ENCODE measurements at regions not wholly inside any gene's neighbourhood (a gene's known extent, or its start where the extent isn't known, plus 50 kb on each side); places are given as distances from the start of the nearest gene placed in this dataset.
"Not testable (repeated sequence)": the region's sequence is repeated elsewhere in the genome, so short reads cannot be mapped to it uniquely, and the experiment has no call there.

- no TSS peak for BruUV-seq (replicated peaks)
- Mint-ChIP-seq H3K4me3 (ENCODE audit: low read depth, unreplicated experiment) (no peak overlapping the region), H3K4me1 (ENCODE audit: low read depth, unreplicated experiment) (no peaks in the 10 kb centered on the region), H3K9me3 (ENCODE audit: low read depth, unreplicated experiment) (no peaks in the 10 kb centered on the region), H3K27me3 (ENCODE audit: unreplicated experiment) (peaks cover 23% of the 10 kb centered on the region), H3K36me3 (ENCODE audit: insufficient read depth, unreplicated experiment) (no peaks in the 10 kb centered on the region), H3K27ac (ENCODE audit: unreplicated experiment) (no peak overlapping the region)
- intact Hi-C loops (cut with micrococcal nuclease; ENCODE audit: unreplicated experiment), result no loop called here
- DNase-seq, result no peak
- CTCF ChIA-PET, result no interaction called here
- TF ChIP-seq CTCF (IDR thresholded peaks at IDR 0.05; ENCODE audit: unreplicated experiment), result no peak
Observed at GRCh38 chr11:126145954-126146353, 65.5 kb downstream of the RPUSD4 start.

GRCh38 chr11:126143491-126143890, 68.0 kb downstream of the RPUSD4 start:
- H3K4me1 Mint-ChIP-seq (ENCODE audit: low read depth, unreplicated experiment); H3K36me3 Mint-ChIP-seq (ENCODE audit: insufficient read depth, unreplicated experiment); H3K9me3 Mint-ChIP-seq (ENCODE audit: low read depth, unreplicated experiment); intact Hi-C loops (cut with micrococcal nuclease; ENCODE audit: unreplicated experiment); H3K27ac Mint-ChIP-seq (ENCODE audit: unreplicated experiment); BruUV-seq (replicated peaks); DNase-seq; CTCF ChIA-PET; H3K4me3 Mint-ChIP-seq (ENCODE audit: low read depth, unreplicated experiment): not testable (repeated sequence)
- peaks cover 35% of the 10 kb centered on the region for H3K27me3 Mint-ChIP-seq (ENCODE audit: unreplicated experiment)

GRCh38 chr11:126140926-126141280, 70.5 kb downstream of the RPUSD4 start:
- Mint-ChIP-seq H3K36me3 (ENCODE audit: insufficient read depth, unreplicated experiment) (no peaks in the 10 kb centered on the region), H3K27ac (ENCODE audit: unreplicated experiment) (no peak overlapping the region), H3K27me3 (ENCODE audit: unreplicated experiment) (peaks cover 36% of the 10 kb centered on the region), H3K9me3 (ENCODE audit: low read depth, unreplicated experiment) (no peaks in the 10 kb centered on the region), H3K4me1 (ENCODE audit: low read depth, unreplicated experiment) (no peaks in the 10 kb centered on the region), H3K4me3 (ENCODE audit: low read depth, unreplicated experiment) (no peak overlapping the region)
- CTCF ChIA-PET, result no interaction called here
- no peak for TF ChIP-seq CTCF (IDR thresholded peaks at IDR 0.05; ENCODE audit: unreplicated experiment)
- intact Hi-C loops (cut with micrococcal nuclease; ENCODE audit: unreplicated experiment), result no loop called here
- BruUV-seq (replicated peaks), result no TSS peak
- no peak for DNase-seq

- no peak for DNase-seq
- no peaks in the 10 kb centered on the region for H3K9me3 Mint-ChIP-seq (ENCODE audit: low read depth, unreplicated experiment)
- no peaks in the 10 kb centered on the region for H3K4me1 Mint-ChIP-seq (ENCODE audit: low read depth, unreplicated experiment)
- no peak for TF ChIP-seq CTCF (IDR thresholded peaks at IDR 0.05; ENCODE audit: unreplicated experiment)
- H3K27me3 Mint-ChIP-seq (ENCODE audit: unreplicated experiment), result peaks cover 36% of the 10 kb centered on the region
- H3K27ac Mint-ChIP-seq (ENCODE audit: unreplicated experiment), result no peak overlapping the region
- intact Hi-C loops (cut with micrococcal nuclease; ENCODE audit: unreplicated experiment), result no loop called here
- no TSS peak for BruUV-seq (replicated peaks)
- CTCF ChIA-PET, result no interaction called here
- H3K36me3 Mint-ChIP-seq (ENCODE audit: insufficient read depth, unreplicated experiment), result no peaks in the 10 kb centered on the region
- no peak overlapping the region for H3K4me3 Mint-ChIP-seq (ENCODE audit: low read depth, unreplicated experiment)
Observed at GRCh38 chr11:126140201-126140925, 71.1 kb downstream of the RPUSD4 start.

All from Calu3 (cell line).